NCI-H345 treated with DMSO at 0.1 percent for 48 hours (cell line): ENCODE measurements at regions not wholly inside any gene's neighbourhood (a gene's known extent, or its start where the extent isn't known, plus 50 kb on each side); places are given as distances from the start of the nearest gene placed in this dataset.

Experiments
- DNase-seq: peaks from one replicate; lab custom pipeline; 2025; ENCODE audit not compliant: unreplicated experiment; lab: John Stamatoyannopoulos, UW

GRCh38 chr1:103254691-103255090 lies 146.4 kb upstream of the COL11A1 start:
- no peak for DNase-seq

DNA sequence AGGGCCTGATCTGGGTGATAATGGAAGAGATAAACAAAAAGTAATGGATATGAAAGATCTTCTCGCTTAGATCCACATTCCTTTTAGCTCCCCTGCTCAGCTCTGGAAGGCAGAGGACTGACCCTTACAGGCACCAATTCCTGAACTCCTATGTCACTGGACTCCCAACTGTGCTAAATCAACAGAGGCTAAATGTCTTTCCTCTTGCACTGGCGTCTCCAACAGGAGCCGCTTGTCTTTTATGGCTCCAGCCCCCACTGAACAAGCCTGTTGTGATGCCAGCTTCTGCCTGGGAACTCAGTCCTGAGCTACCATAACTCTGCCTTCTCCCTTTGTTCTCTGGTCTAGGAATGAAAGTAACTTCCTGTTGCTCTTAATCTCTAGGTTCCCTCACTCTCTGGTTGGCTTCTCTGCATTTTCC lies 142.1 kb upstream of the COL11A1 start:
- DNase-seq, result no peak

DNA sequence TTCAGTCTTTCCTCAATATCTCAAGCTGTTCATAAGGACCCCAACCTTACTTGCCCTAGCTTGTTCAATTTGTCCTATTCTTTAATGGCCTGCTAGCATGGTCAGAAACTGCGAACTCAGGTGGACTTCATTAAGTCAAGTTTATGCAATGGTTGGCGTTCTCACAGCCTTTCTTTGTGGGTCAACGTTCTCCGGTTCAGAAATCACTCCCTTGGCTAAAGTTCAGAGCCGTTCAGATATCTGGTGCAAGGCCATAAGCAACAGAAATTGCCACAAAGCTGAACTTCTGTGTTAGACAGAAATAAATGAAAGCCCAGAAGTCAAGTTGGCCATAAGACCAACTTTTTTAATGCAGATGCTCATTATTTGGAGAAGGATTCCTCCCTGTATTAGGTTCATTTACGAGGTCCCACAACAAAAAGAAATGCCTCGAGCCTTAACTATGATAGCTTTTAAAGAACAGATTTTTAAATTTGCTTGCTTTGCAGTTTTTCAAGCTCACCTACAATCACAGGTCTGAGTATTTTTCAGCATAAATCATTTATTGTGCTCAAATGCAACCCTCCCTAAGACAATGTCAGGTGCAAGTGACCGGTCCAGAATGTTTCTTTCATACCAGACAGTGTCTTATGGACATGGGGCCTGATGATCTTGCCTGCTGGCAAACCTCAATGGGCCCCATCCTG lies 140.2 kb upstream of the COL11A1 start:
- DNase-seq, result no peak

GRCh38 chr1:103247517-103247916 lies 139.2 kb upstream of the COL11A1 start:
- DNase-seq, result no peak

- no peak for DNase-seq
Measured at GRCh38 chr1:103243481-103243880, 135.2 kb upstream of the COL11A1 start.

- DNase-seq, result no peak
Measured at GRCh38 chr1:103239034-103239433, 130.7 kb upstream of the COL11A1 start.

DNA sequence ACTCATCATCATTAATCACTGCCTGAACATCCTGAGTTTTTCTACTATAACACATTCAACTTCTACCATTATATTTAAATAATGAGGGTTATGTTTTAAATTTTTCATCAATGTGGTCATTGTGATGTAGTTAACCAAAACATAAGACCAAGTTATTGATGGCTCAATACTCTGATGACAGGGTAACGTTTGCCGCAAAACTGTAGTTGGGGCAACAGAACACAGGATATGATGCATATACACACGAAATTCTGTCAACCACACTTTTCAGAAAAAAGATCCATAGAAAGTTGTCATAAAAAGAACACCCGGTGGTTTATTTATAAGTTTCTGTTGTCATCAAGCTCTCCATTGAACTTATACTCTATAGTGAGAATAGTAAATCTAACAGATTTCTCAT lies 121.7 kb upstream of the COL11A1 start:
- DNase-seq, result no peak

GRCh38 chr1:103220631-103221041 lies 112.3 kb upstream of the COL11A1 start:
- DNase-seq, result no peak

DNA sequence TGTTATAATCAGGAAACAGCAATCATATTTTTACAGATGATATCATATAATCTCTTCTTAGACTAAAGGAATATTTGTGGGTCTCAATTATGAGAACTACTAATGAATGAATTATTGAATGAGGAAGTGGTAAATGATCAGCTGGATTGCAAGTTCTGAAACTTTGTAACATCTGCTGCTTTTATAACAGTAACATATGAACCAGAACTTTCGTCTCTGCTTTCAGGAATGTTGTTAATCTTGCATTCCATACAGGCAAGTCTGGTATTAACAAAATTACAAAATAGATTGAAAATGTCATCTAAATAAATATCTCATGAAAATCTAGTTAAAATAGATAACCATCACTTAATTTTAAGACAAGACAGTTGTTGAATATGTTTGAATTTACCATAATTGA lies 110.5 kb upstream of the COL11A1 start:
- no peak for DNase-seq

DNA sequence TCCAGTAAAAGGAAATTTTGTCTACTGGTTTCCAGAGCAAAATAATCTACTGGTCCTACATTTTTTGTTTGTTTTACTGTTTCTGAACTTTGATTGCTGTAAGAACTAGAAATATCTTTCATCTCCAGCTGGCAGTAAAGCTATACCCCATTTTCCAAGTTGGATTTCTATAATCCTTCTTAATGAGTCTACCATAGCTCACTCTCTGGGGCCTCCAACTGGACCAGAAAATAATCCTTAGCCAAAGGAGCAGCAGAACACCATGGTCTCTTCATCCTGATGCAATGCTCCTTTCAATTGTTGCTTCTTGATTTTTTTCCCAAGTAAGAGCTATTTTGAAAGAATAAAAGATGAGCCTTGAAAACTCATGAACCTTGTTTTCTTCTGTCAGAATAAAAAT lies 110.0 kb upstream of the COL11A1 start:
- DNase-seq, result no peak

DNA sequence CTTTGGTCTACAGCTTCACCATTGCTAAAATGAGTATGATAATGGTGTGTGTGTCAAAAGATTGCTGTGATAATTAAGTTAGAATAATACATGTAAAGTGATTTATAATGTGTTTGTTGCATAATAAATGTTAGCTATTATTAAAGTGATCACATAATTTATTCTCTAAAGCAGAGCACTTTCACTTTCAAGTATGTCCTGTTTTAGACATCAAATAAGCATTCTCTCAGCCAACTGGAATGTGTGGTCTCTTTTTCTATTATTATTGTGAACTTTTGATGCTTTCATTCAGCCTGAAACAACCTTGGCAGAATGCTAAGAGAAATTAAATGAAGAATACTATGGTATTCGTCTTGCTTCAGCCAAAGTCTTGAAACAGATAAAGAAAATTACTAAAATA lies 102.8 kb upstream of the COL11A1 start:
- DNase-seq, result no peak

DNA sequence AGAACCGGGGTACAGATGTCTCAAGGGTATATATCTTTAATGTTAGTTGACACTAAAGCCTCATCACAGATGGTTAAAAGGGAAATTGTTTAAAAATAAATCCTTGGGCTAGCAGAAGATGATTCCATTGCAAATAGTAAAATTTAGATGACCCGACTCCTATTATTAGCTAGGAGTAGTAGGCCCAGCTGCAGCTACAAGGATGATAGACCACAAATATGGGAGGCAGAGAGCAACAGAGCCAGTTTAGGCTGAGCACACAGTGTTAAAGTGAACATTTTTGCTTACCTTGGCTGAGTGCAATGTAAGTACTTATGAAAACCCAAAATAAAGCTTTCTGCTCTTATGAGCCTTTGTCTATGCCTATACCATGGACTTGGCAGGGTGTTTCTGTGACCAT lies 100.5 kb upstream of the COL11A1 start:
- no peak for DNase-seq

- DNase-seq, result no peak
Measured at GRCh38 chr1:103199001-103199400, 90.7 kb upstream of the COL11A1 start.

GRCh38 chr1:103198076-103198475 lies 89.8 kb upstream of the COL11A1 start:
- DNase-seq, result no peak

- no peak for DNase-seq
Measured at GRCh38 chr1:103197216-103197615, 88.9 kb upstream of the COL11A1 start.

DNA sequence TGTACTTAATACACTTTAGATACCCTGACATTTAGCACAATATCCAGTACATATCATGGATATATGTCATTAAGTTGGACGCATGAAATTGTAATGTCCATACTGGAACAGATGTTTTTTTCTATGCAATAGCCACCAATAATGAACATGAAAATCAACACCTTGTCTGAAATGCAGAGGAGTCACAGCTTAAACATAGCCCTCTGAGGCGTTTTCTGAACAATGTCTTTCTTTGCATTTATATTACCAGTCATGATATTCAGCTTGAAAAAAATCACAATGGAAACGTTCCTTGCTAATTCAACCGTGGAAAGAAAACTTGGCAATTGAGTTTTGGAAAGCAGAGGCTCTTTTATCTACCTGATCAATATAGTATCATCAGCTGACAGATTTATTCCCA lies 86.7 kb upstream of the COL11A1 start:
- no peak for DNase-seq

GRCh38 chr1:103194060-103194459 lies 85.7 kb upstream of the COL11A1 start:
- no peak for DNase-seq

DNA sequence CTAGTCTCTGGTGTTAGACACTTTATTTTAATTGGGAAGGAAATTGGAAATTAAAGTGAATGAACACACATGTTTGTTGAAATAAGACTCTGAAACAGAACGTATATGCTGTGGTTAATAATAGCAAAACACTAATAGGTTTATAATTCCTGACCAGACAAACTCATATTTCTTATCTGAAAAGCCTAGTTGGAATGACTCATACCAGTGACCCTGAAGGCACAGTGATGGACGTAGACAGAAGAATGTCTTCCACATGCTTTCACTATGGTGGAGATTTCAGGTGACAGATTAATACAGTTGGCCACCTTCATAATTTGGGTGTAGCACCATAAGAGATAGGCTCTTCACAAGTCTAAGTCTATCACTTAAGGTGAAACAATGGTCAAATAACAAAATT lies 83.0 kb upstream of the COL11A1 start:
- DNase-seq, result no peak

- no peak for DNase-seq
Measured at GRCh38 chr1:103190766-103191165, 82.4 kb upstream of the COL11A1 start.

DNA sequence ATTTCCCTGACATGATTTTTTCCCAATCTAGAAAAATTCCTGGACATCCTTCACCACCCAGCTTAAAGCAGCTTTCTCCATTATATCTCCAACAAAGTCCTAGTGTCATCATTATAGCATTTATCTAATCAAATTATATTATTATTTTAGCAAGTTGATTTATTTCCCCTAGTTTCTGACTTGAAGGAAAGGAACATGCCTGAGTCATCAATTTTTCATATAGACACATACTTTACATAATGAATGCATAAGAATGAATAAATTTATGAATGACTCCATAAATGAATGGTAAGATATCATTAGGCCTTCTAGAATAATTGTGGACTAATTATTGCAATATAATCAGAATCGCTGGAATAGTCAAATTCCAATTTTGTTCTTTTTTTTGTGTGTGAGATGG lies 79.4 kb upstream of the COL11A1 start:
- no peak for DNase-seq

DNA sequence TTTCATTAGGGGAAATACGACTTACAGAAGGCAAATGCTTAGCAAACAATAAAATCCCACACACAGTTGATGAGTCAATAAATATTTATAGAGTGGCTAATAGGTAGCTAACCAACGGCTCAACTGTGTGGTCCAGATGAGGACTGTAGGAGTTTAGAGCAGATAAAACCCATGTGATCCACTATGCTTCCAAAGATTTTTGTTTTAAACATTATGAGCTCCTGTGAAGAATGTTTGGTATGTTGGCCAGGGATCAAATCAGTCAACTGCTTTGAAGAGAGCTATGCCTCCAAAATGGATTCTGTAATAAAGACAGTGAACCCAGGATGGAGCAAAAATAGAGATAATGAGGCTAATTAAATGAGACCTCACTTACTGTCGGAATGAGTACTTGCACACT lies 72.3 kb upstream of the COL11A1 start:
- no peak for DNase-seq

DNA sequence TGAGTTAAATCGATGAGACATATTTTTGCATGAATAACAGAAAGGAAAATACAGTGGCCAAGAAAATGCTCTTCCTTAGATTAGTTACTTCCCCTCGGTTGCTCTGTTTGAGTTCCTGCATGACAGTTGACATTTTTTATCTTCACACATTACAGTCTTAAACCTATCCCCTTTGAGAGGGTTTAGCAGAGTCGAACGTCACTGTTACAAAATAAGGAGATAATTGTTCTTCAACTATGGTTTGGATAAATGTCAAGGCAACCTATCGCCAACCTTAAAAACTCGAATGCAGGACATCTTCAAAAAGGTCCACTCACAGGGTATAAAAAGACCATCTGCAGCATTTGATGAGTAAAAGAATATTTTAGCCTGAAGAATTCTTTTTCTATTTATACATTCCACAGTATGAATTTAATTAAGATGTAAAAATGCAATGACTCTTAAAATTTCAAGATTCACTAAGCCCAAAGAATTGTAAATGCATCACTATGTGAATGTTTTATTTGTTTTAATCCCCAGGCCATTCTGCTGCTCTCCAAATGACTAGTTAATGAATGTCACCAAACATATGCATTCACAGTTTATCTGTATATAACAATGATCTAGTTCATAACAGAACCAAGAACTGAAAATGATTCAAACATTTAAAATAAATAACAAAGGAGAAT lies 68.9 kb upstream of the COL11A1 start:
- no peak for DNase-seq

GRCh38 chr1:103171041-103171590 lies 62.8 kb upstream of the COL11A1 start:
- no peak for DNase-seq
